Mesendoderm (in vitro differentiated cells): ENCODE measurements at regions not wholly inside any gene's neighbourhood (a gene's known extent, or its start where the extent isn't known, plus 50 kb on each side); places are given as distances from the start of the nearest gene placed in this dataset.

Experiments used
- DNase-seq: peaks from one replicate; pipeline ENCODE4 v3.0.0; 2013
- H2AK5ac ChIP-seq: 2 replicates; pipeline ENCODE4 v1.6.1; 2013; ENCODE audit warnings: low read length, inconsistent platforms
- H2BK120ac ChIP-seq: 2 replicates; pipeline ENCODE4 v1.6.1; 2013; ENCODE audit warnings: low read depth, mild to moderate bottlenecking, low read length, moderate library complexity, mixed read lengths
- H2BK15ac ChIP-seq: replicated peaks from 2 replicates; pipeline ENCODE4 v1.6.1; 2013; ENCODE audit warnings: low read depth, mild to moderate bottlenecking, moderate library complexity
- H2BK5ac ChIP-seq: 2 replicates; pipeline ENCODE4 v1.6.1; 2013; ENCODE audit warnings: low read length, inconsistent platforms
- H3K18ac ChIP-seq: 2 replicates; pipeline ENCODE4 v1.6.1; 2013; ENCODE audit warnings: mild to moderate bottlenecking, low read length, mixed read lengths
- H3K23ac ChIP-seq: one replicate; pipeline ENCODE4 v1.6.1; 2013; ENCODE audit warnings: low read length
- H3K27ac ChIP-seq: 2 replicates; pipeline ENCODE4 v1.5.1; 2013; ENCODE audit warnings: low read depth, mild to moderate bottlenecking, inconsistent platforms, low read length, moderate library complexity
- H3K27me3 ChIP-seq: 2 replicates; pipeline ENCODE4 v1.6.1; 2013; ENCODE audit warnings: low read length, control low read depth, mild to moderate bottlenecking, inconsistent platforms; ENCODE audit not compliant: insufficient read depth, poor library complexity
- H3K36me3 ChIP-seq: 2 replicates; pipeline ENCODE4 v1.6.1; 2013; ENCODE audit warnings: low read length, inconsistent platforms; ENCODE audit not compliant: control insufficient read depth, insufficient read depth
- H3K4ac ChIP-seq: one replicate; pipeline ENCODE4 v1.6.1; 2013; ENCODE audit warnings: low read depth, mild to moderate bottlenecking, low read length, moderate library complexity
- H3K4me1 ChIP-seq: 2 replicates; pipeline ENCODE4 v1.6.1; 2013; ENCODE audit warnings: low read depth, low read length, inconsistent platforms; ENCODE audit not compliant: control insufficient read depth
- H3K4me2 ChIP-seq: 2 replicates; pipeline ENCODE4 v1.6.1; 2013; ENCODE audit warnings: low read length
- H3K4me3 ChIP-seq: 2 replicates; pipeline ENCODE4 v1.5.1; 2013; ENCODE audit warnings: mild to moderate bottlenecking, low read length
- H3K56ac ChIP-seq: one replicate; pipeline ENCODE4 v1.6.1; 2013; ENCODE audit warnings: low read length
- H3K79me1 ChIP-seq: 2 replicates; pipeline ENCODE4 v1.6.1; 2013; ENCODE audit warnings: low read length, inconsistent platforms
- H3K79me2 ChIP-seq: 2 replicates; pipeline ENCODE4 v1.6.1; 2013; ENCODE audit warnings: mild to moderate bottlenecking, low read length; ENCODE audit not compliant: control insufficient read depth, insufficient read depth
- H3K9ac ChIP-seq: 2 replicates; pipeline ENCODE4 v1.6.1; 2013; ENCODE audit warnings: low read length, inconsistent platforms
- H4K5ac ChIP-seq: one replicate; pipeline ENCODE4 v1.6.1; 2013; ENCODE audit warnings: low read length
- H4K8ac ChIP-seq: one replicate; pipeline ENCODE4 v1.6.1; 2013; ENCODE audit warnings: low read depth, mild to moderate bottlenecking, control low read depth, low read length, moderate library complexity
- WGBS: extraction: QIAGEN DNeasy Blood & Tissue Kit; methylation state at CpG from one replicate; pipeline ENCODE4 v1.1.7; 2013; ENCODE audit warnings: low lambda C conversion rate, missing lambda C conversion rate; ENCODE audit not compliant: insufficient coverage; ENCODE audit errors: extremely low coverage; 5-methylcytosine and 5-hydroxymethylcytosine counted together

DNA sequence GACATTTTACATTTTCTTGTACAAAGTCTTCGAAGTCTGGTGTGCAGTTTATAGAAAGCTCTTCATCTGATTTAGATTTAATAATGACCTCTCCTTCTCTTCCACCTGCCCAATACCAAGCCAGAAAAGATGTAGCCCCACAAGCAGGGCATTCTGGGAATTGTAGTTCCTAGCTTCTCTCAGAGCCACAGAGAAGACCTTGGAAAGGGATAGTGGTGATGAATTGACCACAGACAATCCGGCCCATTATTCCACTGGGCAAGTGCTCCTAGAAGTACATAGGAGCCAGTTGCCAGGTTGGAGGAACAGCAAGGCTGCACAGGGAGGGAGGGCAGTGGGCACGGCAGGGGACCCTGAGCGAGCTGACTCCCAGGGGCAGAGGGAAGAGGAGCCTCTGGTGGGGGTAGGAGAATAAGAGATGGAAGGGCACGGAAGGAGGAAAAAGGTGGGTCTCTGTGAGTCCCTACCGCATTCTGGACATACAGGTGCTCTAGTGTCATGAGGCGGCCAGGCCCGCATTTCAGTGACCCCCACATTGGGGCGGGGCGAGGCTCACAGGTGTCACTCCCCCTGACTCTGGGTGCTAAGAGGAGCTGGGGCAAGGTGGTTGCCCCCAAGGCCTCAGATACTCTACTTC lies 152.5 kb upstream of the HAAO start:
- H2BK15ac ChIP-seq = no peak overlapping the region
- no peak overlapping the region for H3K4ac ChIP-seq
- H3K27ac ChIP-seq = no peak overlapping the region
- H3K36me3 ChIP-seq = no peaks in the 10 kb centered on the region
- no peaks in the 10 kb centered on the region for H3K79me2 ChIP-seq
- no peak overlapping the region for H2AK5ac ChIP-seq
- no peak overlapping the region for H3K4me2 ChIP-seq
- WGBS = no CpG with 5 or more reads among the region's 10 CpGs
- no peaks in the 10 kb centered on the region for H3K4me1 ChIP-seq
- no peak overlapping the region for H4K8ac ChIP-seq
- H3K23ac ChIP-seq = no peak overlapping the region
- H3K4me3 ChIP-seq = no peak overlapping the region
- no peak overlapping the region for H3K56ac ChIP-seq
- H3K79me1 ChIP-seq = no peaks in the 10 kb centered on the region
- no peak overlapping the region for H2BK120ac ChIP-seq
- no peak overlapping the region for H2BK5ac ChIP-seq
- H3K27me3 ChIP-seq = no peaks in the 10 kb centered on the region
- no peak overlapping the region for H3K18ac ChIP-seq
- DNase-seq = peak; percentile 52
- H3K9ac ChIP-seq = no peak overlapping the region
- no peak overlapping the region for H4K5ac ChIP-seq

DNA sequence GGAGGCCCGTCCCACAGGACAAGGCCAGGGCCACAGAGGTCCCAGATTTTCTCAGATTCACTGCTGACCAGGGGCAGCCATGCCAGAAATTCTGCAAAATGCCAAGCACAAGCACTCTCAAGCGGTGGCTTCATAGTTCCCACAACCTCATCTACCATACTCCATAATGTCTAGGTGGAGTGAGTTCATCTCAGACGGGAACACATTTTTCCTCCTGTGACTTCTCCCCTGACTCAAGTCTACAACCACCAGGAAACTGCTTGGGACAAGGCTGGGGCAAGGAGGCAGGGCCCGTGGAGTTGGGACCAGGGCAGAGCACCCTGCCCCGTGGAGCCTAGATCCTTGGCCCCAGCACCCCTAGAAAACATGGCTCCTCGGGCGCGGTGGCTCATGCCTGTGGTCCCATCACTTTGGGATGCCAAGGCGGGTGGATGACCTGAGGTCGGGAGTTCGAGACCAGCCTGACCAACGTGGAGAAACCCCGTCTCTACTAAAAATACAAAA lies 150.7 kb upstream of the HAAO start:
- H2BK5ac ChIP-seq = no peak overlapping the region
- no peak overlapping the region for H4K5ac ChIP-seq
- H3K4me3 ChIP-seq = no peak overlapping the region
- DNase-seq = no peak
- H3K4ac ChIP-seq = no peak overlapping the region
- no peaks in the 10 kb centered on the region for H3K4me1 ChIP-seq
- no peak overlapping the region for H3K4me2 ChIP-seq
- no peak overlapping the region for H4K8ac ChIP-seq
- H2AK5ac ChIP-seq = no peak overlapping the region
- H2BK15ac ChIP-seq = no peak overlapping the region
- WGBS = no CpG with 5 or more reads among the region's 13 CpGs
- no peaks in the 10 kb centered on the region for H3K79me1 ChIP-seq
- no peak overlapping the region for H3K27ac ChIP-seq
- H3K9ac ChIP-seq = no peak overlapping the region
- no peaks in the 10 kb centered on the region for H3K79me2 ChIP-seq
- H3K27me3 ChIP-seq = no peaks in the 10 kb centered on the region
- no peak overlapping the region for H3K18ac ChIP-seq
- H2BK120ac ChIP-seq = no peak overlapping the region
- no peak overlapping the region for H3K56ac ChIP-seq
- no peaks in the 10 kb centered on the region for H3K36me3 ChIP-seq
- H3K23ac ChIP-seq = no peak overlapping the region

DNA sequence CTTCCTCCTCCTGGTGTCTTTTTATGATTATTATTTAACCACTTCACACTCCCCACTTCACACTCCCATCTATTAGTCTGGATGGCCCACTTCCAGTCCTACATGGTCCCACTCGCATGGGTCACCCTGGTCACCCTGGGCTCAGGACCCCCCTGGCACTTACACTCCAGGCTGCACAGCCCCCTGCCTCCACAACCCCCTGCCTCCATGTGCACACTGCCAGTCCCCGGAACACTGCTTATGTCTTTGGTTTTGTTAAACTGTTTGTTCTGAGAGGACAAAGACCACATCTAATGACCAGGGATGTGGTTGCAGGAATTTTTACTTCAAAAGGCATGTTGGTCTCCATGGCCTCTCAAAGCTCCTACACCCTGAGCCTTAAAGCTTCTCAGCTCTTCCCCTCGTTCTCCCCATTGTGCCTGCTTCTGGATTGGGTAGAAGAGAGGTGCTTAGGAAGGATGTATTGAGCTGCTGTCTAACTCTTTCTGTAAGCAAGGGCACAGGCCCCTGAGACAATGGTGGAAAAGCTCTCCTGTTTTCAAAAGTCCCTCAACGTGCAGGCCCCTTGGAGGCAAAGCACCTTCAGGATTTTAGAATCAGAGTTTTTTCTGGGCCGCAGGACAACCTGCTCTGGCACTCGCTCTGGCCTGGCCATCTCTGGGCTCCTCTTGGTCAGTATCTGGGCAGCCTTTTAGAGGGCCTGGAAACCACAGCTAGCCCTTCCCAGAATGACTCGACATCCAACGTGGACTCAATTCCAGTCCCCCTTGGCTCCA lies 150.0 kb upstream of the HAAO start:
- Histone ChIP-seq H3K56ac (no peak overlapping the region), H3K23ac (no peak overlapping the region), H3K4me2 (no peak overlapping the region), H4K8ac (no peak overlapping the region), H3K27ac (no peak overlapping the region), H3K9ac (no peak overlapping the region), H3K4me1 (peaks cover 2% of the 10 kb centered on the region), H3K79me1 (no peaks in the 10 kb centered on the region), H3K27me3 (no peaks in the 10 kb centered on the region), H2AK5ac (no peak overlapping the region), H3K79me2 (no peaks in the 10 kb centered on the region), H4K5ac (no peak overlapping the region), H3K4ac (no peak overlapping the region), H2BK120ac (no peak overlapping the region), H2BK15ac (no peak overlapping the region), H3K4me3 (no peak overlapping the region), H2BK5ac (no peak overlapping the region), H3K36me3 (no peaks in the 10 kb centered on the region), H3K18ac (no peak overlapping the region)
- no CpG with 5 or more reads among the region's 8 CpGs for WGBS
- no peak for DNase-seq

- no peak overlapping the region for H3K23ac ChIP-seq
- H2BK5ac ChIP-seq = no peak overlapping the region
- no peak overlapping the region for H3K27ac ChIP-seq
- no peak overlapping the region for H3K4ac ChIP-seq
- H3K18ac ChIP-seq = no peak overlapping the region
- H3K79me1 ChIP-seq = no peaks in the 10 kb centered on the region
- H2BK120ac ChIP-seq = no peak overlapping the region
- DNase-seq = no peak
- H4K5ac ChIP-seq = no peak overlapping the region
- H3K36me3 ChIP-seq = no peaks in the 10 kb centered on the region
- no peak overlapping the region for H2AK5ac ChIP-seq
- H3K4me3 ChIP-seq = no peak overlapping the region
- H2BK15ac ChIP-seq = no peak overlapping the region
- H3K4me1 ChIP-seq = peaks cover 4% of the 10 kb centered on the region
- no peak overlapping the region for H3K9ac ChIP-seq
- H3K56ac ChIP-seq = no peak overlapping the region
- no peak overlapping the region for H3K4me2 ChIP-seq
- H3K79me2 ChIP-seq = no peaks in the 10 kb centered on the region
- WGBS = no CpG with 5 or more reads among the region's 3 CpGs
- no peaks in the 10 kb centered on the region for H3K27me3 ChIP-seq
- no peak overlapping the region for H4K8ac ChIP-seq
Measured at GRCh38 chr2:42941633-42942176, 149.3 kb upstream of the HAAO start.

DNA sequence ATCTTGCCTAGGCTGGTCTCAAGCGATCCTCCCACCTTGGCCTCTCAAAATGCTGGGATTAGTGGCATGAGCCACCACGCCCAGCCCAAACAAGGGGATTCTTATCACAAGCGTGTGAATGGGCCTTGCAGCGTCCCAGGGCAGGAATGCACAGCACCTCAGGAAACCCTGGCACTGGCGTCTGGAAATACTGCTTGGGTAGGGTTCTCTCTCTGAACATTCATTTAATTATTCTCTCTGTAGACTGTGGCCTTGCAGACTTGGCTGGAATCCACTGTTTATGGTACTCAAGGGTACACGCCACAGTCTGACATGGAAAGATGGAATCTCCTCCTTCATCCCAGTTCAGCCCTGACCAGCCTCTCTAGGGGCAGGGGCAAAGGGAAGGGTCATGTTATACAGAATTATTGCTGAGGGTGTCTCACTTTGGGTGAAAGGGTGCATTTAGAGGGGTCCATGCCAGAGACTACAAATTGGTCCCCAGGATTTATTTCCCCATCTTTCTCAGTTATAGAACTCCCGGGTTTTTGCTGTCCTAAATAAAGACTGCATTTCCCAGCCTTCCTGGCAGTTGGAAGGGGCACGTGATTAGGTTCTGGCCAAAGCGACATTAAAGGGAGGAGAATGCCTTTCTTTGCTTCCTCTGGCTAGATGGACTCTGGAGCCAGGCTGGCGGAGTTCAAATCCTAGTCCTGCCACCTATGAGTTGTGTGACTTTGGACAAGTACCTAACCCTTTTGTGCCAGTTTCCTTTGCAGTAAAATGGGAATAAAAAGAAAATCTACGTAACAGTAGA lies 147.2 kb upstream of the HAAO start:
- Histone ChIP-seq H3K4me3 (no peak overlapping the region), H3K56ac (no peak overlapping the region), H3K4me2 (no peak overlapping the region), H2BK5ac (no peak overlapping the region), H2AK5ac (no peak overlapping the region), H3K36me3 (no peaks in the 10 kb centered on the region), H3K79me1 (no peaks in the 10 kb centered on the region), H2BK120ac (no peak overlapping the region), H2BK15ac (no peak overlapping the region), H3K27ac (no peak overlapping the region), H3K4me1 (peaks cover 7% of the 10 kb centered on the region), H3K4ac (no peak overlapping the region), H4K5ac (no peak overlapping the region), H4K8ac (no peak overlapping the region), H3K23ac (no peak overlapping the region), H3K9ac (no peak overlapping the region), H3K79me2 (no peaks in the 10 kb centered on the region), H3K27me3 (no peaks in the 10 kb centered on the region), H3K18ac (no peak overlapping the region)
- no CpG with 5 or more reads among the region's 11 CpGs for WGBS
- DNase-seq = no peak
